ENCODE measurements at regions not wholly inside any gene's neighbourhood (a gene's known extent, or its start where the extent isn't known, plus 50 kb on each side); places are given as distances from the start of the nearest gene placed in this dataset.

DNA sequence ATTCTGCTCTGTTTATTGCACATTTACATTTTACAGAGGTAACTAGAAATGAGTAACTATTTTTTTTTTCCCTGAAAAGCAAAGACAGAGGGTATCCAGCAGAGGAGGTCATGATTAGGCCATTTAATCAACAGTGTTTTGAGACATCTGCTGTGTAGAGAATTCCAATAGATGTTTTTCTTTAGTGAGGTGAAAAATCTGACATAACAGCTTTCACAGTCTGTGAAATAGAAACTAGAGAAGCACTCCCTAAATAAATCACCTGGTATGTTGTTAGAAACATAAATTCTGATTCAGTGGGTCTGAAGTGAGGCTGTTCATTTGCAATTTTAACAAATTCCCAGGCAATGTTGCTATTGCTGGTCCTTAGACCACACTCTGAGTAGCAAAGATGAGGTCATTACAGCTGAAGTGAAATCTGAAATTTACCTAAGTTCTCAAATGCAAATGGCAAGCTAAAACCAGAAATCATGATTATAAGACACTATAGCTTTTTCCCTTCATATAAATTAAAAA, 329.2 kb upstream of the LRRC3B start:
- no peak for TF ChIP-seq TFAP4 (CRISPR knock-in tag; IDR thresholded peaks at IDR 0.05; ENCODE audit: borderline replicate concordance)
- TF ChIP-seq ZNF274 (IDR thresholded peaks at IDR 0.05; ENCODE audit: borderline replicate concordance, low read depth, low read length): no peak
- TF ChIP-seq, protein P1, sequence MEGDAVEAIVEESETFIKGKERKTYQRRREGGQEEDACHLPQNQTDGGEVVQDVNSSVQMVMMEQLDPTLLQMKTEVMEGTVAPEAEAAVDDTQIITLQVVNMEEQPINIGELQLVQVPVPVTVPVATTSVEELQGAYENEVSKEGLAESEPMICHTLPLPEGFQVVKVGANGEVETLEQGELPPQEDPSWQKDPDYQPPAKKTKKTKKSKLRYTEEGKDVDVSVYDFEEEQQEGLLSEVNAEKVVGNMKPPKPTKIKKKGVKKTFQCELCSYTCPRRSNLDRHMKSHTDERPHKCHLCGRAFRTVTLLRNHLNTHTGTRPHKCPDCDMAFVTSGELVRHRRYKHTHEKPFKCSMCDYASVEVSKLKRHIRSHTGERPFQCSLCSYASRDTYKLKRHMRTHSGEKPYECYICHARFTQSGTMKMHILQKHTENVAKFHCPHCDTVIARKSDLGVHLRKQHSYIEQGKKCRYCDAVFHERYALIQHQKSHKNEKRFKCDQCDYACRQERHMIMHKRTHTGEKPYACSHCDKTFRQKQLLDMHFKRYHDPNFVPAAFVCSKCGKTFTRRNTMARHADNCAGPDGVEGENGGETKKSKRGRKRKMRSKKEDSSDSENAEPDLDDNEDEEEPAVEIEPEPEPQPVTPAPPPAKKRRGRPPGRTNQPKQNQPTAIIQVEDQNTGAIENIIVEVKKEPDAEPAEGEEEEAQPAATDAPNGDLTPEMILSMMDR (IDR thresholded peaks at IDR 0.05 in 2 of 3, conservative IDR thresholded peaks at IDR 0.05 in 1 of 3; ENCODE audit: insufficient read depth in 2 of 3, low read depth in 1 of 3, low read length in 3 of 3): no peak
- no peak for TF ChIP-seq ZNF354B (CRISPR knock-in tag; IDR thresholded peaks at IDR 0.05)
- no peak for TF ChIP-seq HCFC1 (IDR thresholded peaks at IDR 0.05; ENCODE audit: low read depth, low read length)
- TF ChIP-seq PRPF4 (IDR thresholded peaks at IDR 0.05; ENCODE audit: insufficient read depth, low read depth, low read length, poor library complexity, severe bottlenecking): no peak
- no peak for TF ChIP-seq MAFF (IDR thresholded peaks at IDR 0.05; ENCODE audit: low read length)
- TF ChIP-seq HMGXB4 (CRISPR knock-in tag; IDR thresholded peaks at IDR 0.05): no peak

Data from K562 (cell line).